ENCODE measurements at regions not wholly inside any gene's neighbourhood (a gene's known extent, or its start where the extent isn't known, plus 50 kb on each side); places are given as distances from the start of the nearest gene placed in this dataset.

DNA sequence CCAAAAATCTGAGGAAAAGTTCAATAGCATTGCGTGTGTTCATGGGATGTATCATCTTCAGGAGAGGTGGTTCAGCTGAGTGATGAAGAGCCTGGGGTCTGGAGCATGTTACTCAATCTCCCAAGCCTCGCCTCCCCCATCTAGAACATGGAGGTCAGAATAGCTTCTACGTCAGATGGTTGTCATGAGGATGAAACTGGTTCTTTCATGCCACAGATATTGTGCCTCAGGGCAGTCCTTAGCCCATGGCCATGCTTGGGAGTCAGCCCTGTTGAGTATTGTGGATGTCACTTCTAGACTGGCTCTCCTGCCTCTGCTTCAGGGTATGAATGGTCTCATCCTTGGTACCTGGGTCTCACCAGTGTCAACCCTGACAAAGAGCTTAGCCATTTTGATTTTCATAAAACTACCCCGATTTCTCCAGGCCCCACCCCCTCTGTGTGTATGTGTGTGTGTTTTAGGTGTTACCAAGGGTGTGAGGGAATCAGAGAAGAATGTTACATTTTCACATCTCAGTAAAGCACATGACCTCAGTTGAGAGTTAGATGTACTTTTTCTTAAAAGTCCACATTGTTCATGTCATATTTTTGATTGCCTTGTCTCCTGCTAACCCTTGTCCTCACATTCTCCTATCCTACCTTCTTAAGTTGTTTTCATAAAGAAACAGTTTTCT lies 97.8 kb upstream of the CD180 start:
- H3K27ac ChIP-seq = peak overlapping the region; percentile 74 to 85
- intact Hi-C loops (cut with DNase I; ENCODE audit: low total_unique reads) = no loop called here
- TF ChIP-seq, protein P1, sequence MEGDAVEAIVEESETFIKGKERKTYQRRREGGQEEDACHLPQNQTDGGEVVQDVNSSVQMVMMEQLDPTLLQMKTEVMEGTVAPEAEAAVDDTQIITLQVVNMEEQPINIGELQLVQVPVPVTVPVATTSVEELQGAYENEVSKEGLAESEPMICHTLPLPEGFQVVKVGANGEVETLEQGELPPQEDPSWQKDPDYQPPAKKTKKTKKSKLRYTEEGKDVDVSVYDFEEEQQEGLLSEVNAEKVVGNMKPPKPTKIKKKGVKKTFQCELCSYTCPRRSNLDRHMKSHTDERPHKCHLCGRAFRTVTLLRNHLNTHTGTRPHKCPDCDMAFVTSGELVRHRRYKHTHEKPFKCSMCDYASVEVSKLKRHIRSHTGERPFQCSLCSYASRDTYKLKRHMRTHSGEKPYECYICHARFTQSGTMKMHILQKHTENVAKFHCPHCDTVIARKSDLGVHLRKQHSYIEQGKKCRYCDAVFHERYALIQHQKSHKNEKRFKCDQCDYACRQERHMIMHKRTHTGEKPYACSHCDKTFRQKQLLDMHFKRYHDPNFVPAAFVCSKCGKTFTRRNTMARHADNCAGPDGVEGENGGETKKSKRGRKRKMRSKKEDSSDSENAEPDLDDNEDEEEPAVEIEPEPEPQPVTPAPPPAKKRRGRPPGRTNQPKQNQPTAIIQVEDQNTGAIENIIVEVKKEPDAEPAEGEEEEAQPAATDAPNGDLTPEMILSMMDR (IDR thresholded peaks at IDR 0.05) = no peak
- no peak for TF ChIP-seq POLR2A (IDR thresholded peaks at IDR 0.05)

DNA sequence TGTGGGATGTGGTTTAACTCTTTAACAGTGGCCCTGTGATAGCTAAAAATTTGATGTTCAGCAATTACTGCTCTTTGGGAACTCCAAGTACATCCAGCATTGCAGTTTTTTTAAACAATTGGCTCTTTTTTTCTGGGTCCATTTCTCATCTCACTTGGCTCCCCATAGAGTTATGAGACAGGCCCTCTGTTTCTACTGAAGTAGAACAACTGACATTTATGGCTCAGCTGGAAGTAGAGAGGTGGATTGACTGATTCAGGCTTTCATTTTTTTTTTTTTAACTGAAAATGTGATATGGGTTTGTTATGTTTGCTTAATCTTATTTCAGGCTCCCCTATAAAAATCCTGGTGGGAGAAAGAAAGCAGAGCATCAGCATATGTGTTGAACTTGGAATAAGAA lies 96.6 kb upstream of the CD180 start:
- H3K36me3 ChIP-seq = no peaks in the 10 kb centered on the region
- intact Hi-C loops (cut with DNase I; ENCODE audit: low total_unique reads) = no loop called here
- H3K27ac ChIP-seq = peak overlapping the region; percentile 74 to 85
- H3K27me3 ChIP-seq = no peaks in the 10 kb centered on the region
- H3K4me1 ChIP-seq = peaks cover 4 to 18% of the 10 kb centered on the region in 2 donors
- H3K4me3 ChIP-seq = no peak overlapping the region
- no peaks in the 10 kb centered on the region for H3K9me3 ChIP-seq
- TF ChIP-seq, protein P1 (IDR thresholded peaks at IDR 0.05) = no peak
- no peak for TF ChIP-seq POLR2A (IDR thresholded peaks at IDR 0.05)
- DNase-seq = no peak

More for the DNA sequence above, 97.8 kb upstream of the CD180 start:
- Histone ChIP-seq H3K4me3 (no peak overlapping the region), H3K27me3 (no peaks in the 10 kb centered on the region), H3K36me3 (no peaks in the 10 kb centered on the region), H3K9me3 (no peaks in the 10 kb centered on the region), H3K4me1 (peaks cover 3 to 16% of the 10 kb centered on the region in 2 donors)
- no peak for DNase-seq

DNA sequence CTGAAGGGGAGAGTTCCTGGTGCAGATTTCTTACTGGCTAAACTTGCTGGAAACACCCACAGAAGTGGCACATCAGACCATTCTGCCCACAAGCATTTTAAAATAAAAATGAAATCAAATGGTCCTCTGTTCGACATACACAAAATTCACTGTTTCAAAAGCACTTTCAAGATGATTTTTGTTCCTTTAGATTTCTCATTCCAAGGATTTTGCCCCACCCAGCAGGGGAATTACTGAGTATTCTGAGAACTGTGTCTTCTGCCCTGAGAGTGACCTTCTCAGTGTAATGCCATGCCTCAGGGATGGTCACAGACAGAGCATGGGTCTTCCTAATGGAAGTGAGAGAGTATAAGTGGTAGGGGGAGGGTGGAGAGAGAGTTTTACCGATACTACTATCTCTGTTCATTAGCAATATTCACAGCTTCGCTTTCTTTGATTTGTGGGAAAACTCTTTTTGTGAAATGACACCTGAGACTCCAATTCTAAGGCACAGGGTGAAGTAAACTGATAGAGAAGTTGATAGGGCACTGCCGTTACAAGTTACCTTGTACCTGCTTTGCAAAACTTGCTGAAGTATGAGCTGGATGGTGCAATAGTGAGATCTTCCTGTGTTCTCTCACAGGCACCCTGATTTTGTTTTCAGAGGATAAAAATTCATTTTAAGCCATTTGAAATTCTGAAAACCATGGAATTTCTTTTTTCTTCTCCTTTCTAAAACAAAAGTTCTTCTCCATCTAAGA lies 95.8 kb upstream of the CD180 start:
- no peak for DNase-seq
- Histone ChIP-seq H3K4me1 (peaks cover 11 to 18% of the 10 kb centered on the region in 2 donors), H3K27me3 (no peaks in the 10 kb centered on the region), H3K27ac (peak overlapping the region; percentile 74 to 85), H3K9me3 (no peaks in the 10 kb centered on the region), H3K36me3 (no peaks in the 10 kb centered on the region), H3K4me3 (no peak overlapping the region)
- TF ChIP-seq, protein P1 (IDR thresholded peaks at IDR 0.05) = no peak
- intact Hi-C loops (cut with DNase I; ENCODE audit: low total_unique reads) = no loop called here

DNA sequence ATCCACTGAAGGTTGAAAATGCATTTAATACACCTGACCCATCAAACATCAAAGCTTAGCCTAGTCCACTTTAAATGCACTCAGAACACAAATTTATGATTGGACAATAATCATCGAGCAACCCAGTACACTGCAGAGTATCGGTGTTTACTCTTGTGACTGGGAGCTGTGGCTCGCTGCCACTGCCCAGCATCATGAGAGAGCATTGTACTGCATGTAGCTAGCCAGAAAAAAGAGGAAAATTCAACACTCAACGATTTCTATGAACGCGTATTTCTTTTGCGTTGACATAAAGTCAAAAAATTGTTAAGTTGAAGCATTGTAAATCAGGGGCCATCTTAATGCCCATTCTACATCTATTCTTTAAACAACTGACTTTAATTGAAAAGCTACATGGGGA lies 95.1 kb upstream of the CD180 start:
- no peak for DNase-seq
- Histone ChIP-seq H3K4me1 (peaks cover 12 to 18% of the 10 kb centered on the region in 2 donors), H3K27ac (peak overlapping the region; percentile 74 to 85), H3K27me3 (no peaks in the 10 kb centered on the region), H3K9me3 (no peaks in the 10 kb centered on the region), H3K36me3 (no peaks in the 10 kb centered on the region), H3K4me3 (no peak overlapping the region)
- TF ChIP-seq POLR2A (IDR thresholded peaks at IDR 0.05) = no peak
- TF ChIP-seq, protein P1 (IDR thresholded peaks at IDR 0.05) = no peak
- intact Hi-C loops (cut with DNase I; ENCODE audit: low total_unique reads) = no loop called here

DNA sequence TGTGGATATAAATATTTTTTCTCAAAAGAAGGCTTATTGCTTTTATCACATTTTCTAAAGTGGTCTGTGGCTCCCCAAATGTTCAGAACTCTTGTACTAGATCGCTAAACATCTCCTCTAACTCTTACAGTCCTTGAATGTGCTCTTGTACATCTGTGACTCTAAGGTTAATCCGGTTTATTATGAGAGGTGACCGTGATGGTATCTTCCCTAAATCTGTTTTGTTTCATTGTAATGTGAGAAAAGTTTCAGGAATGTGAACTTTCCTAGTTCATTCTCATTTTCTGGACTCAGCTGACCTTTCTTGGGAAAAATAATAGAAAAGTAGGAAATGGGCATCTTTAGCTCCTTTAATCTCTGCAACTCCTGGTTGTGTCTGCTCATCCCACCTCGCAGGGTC lies 94.5 kb upstream of the CD180 start:
- peaks cover 12 to 18% of the 10 kb centered on the region in 2 donors for H3K4me1 ChIP-seq
- TF ChIP-seq, protein P1 (IDR thresholded peaks at IDR 0.05) = no peak
- TF ChIP-seq POLR2A (IDR thresholded peaks at IDR 0.05) = no peak

More for the DNA sequence above, 94.5 kb upstream of the CD180 start:
- Histone ChIP-seq H3K36me3 (no peaks in the 10 kb centered on the region), H3K27ac (peak overlapping the region; percentile 74 to 85), H3K4me3 (no peak overlapping the region), H3K27me3 (no peaks in the 10 kb centered on the region), H3K9me3 (no peaks in the 10 kb centered on the region)
- intact Hi-C loops (cut with DNase I; ENCODE audit: low total_unique reads) = no loop called here
- DNase-seq = no peak

Data from uterus (tissue), 3 donors.